HepG2 (cell line): ENCODE measurements at regions not wholly inside any gene's neighbourhood (a gene's known extent, or its start where the extent isn't known, plus 50 kb on each side); places are given as distances from the start of the nearest gene placed in this dataset.
A peak's percentile ranks its signal among the peaks of the same experiment; 100 is the strongest.

ENCODE experiments used
- ATAC-seq: fragments of 200-7000 bp; cut with Tn5 transposase; 3 replicates; pipeline ENCODE4 v1.9.1; 2020; ENCODE audit warnings: mild to moderate bottlenecking, moderate library complexity
- BruUV-seq: library from RNA; stranded (reverse); fragments of 400-500 nt; replicated peaks from 2 replicates; lab custom pipeline; 2021; lab: Mats Ljungman, UMichigan
- CTCF ChIA-PET: fragments of 300-600 bp; formaldehyde crosslinking; extraction: SDS; loops from one replicate; lab custom pipeline; 2021; ENCODE audit warnings: low total read pairs, inconsistent platforms, low intra/inter-chr PET ratio; lab: Yijun Ruan, JAX
- POLR2A ChIA-PET: fragments of 350-600 bp; sonication (Branson Sonifier 250); formaldehyde crosslinking; loops from one replicate; lab custom pipeline; 2020; ENCODE audit warnings: antibody characterized with exemption, inconsistent platforms; lab: Yijun Ruan, JAX
- DNase-seq: peaks from one replicate; pipeline ENCODE4 v3.0.0-alpha.2; 2015; ENCODE audit warnings: low spot score
- FAIRE-seq: peaks from 3 replicates; lab custom pipeline; 2011; peaks lifted over from hg19 to GRCh38; lab: Jason Lieb, UNC
- H2AFZ ChIP-seq: one replicate; pipeline ENCODE4 v1.6.1; 2011; ENCODE audit warnings: low read length, inconsistent platforms
- H3K27ac ChIP-seq: fragments of 300-600 bp; 3 replicates; pipeline ENCODE4 v1.8.0; 2011; ENCODE audit warnings: mixed run types, mild to moderate bottlenecking, mixed read lengths, low read length, inconsistent platforms; ENCODE audit not compliant: insufficient read depth; ENCODE audit errors: extremely low read length
- H3K27me3 ChIP-seq, 2 experiments: fragments of 200-600 bp in 1 of 2; 2 replicates in 1 of 2; 3 replicates in 1 of 2; pipeline versions ENCODE4 v1.6.0 to v1.8.0; 2011; ENCODE audit warnings: low read length in 2 of 2, mild to moderate bottlenecking in 2 of 2, moderate library complexity in 2 of 2, inconsistent platforms in 1 of 2; ENCODE audit not compliant: insufficient read depth in 2 of 2, control insufficient read depth in 1 of 2
- H3K36me3 ChIP-seq, 2 experiments: fragments of 200-600 bp in 1 of 2; replicated peaks in 1 of 2; 2 replicates in 1 of 2; 3 replicates in 1 of 2; pipeline versions ENCODE4 v1.5.1 to v1.8.0; 2011; ENCODE audit warnings: low read length in 2 of 2, inconsistent platforms in 1 of 2; ENCODE audit not compliant: insufficient read depth in 2 of 2, control insufficient read depth in 1 of 2
- H3K4me1 ChIP-seq: 2 replicates; pipeline ENCODE4 v1.5.1; 2012; ENCODE audit warnings: low read length, inconsistent platforms; ENCODE audit not compliant: insufficient read depth
- H3K4me2 ChIP-seq: 2 replicates; pipeline ENCODE4 v1.6.0; 2011; ENCODE audit warnings: low read depth, low read length, inconsistent platforms
- H3K4me3 ChIP-seq, 3 experiments: fragments of 200-600 bp in 1 of 3; sonication (generic), shearing (Covaris generic) in 1 of 3; replicated peaks in 1 of 3; 2 replicates each; pipeline ENCODE4 v1.5.1; 2011 to 2016; ENCODE audit warnings: low read length in 3 of 3, inconsistent platforms in 2 of 3, low read depth in 2 of 3, mild to moderate bottlenecking in 2 of 3, control low read depth in 1 of 3, mixed read lengths in 1 of 3; ENCODE audit not compliant: insufficient read depth in 1 of 3
- H3K79me2 ChIP-seq: one replicate; pipeline ENCODE4 v1.6.1; 2011; ENCODE audit warnings: low read length, inconsistent platforms; ENCODE audit not compliant: insufficient read depth
- H3K9ac ChIP-seq: 2 replicates; pipeline ENCODE4 v1.6.0; 2011; ENCODE audit warnings: mild to moderate bottlenecking, low read depth, low read length, inconsistent platforms; ENCODE audit not compliant: insufficient read depth
- H3K9me3 ChIP-seq: 2 replicates; pipeline ENCODE4 v1.5.1; 2012; ENCODE audit warnings: mild to moderate bottlenecking, low read length
- H4K20me1 ChIP-seq: 2 replicates; pipeline ENCODE4 v1.6.0; 2011; ENCODE audit warnings: inconsistent platforms, mild to moderate bottlenecking, low read length, moderate library complexity; ENCODE audit not compliant: insufficient read depth
- LCORL ChIP-seq, 2 experiments: fragments of 450-650 bp in 1 of 2; sonication (generic) in 1 of 2; formaldehyde crosslinking in 1 of 2; IDR thresholded peaks; 2 replicates each; pipeline versions ENCODE4 v1.5.0 to v1.6.1; 2017 to 2020; ENCODE audit warnings: antibody characterized with exemption in 1 of 2, missing genetic modification reagents in 1 of 2
- NFE2L2 ChIP-seq: fragments of 150-350 bp; IDR thresholded peaks from 2 replicates; pipeline ENCODE4 v1.6.1; 2014; ENCODE audit warnings: low read length
- TOE1 ChIP-seq: sonication (generic); formaldehyde crosslinking; IDR thresholded peaks from 2 replicates; pipeline ENCODE4 v1.4.0; 2020; ENCODE audit warnings: mild to moderate bottlenecking, missing genetic modification reagents
- ZBTB7B ChIP-seq: sonication (generic); formaldehyde crosslinking; IDR thresholded peaks from 2 replicates; pipeline ENCODE4 v1.4.0; 2020; ENCODE audit warnings: missing genetic modification reagents
- ZMYM3 ChIP-seq: sonication (generic); formaldehyde crosslinking; IDR thresholded peaks from 2 replicates; pipeline ENCODE4 v1.5.1; 2020; ENCODE audit warnings: mild to moderate bottlenecking, missing genetic modification reagents
- ZNF616 ChIP-seq: sonication (generic); formaldehyde crosslinking; IDR thresholded peaks from 2 replicates; pipeline ENCODE4 v1.5.0; 2020; ENCODE audit warnings: low read depth, mild to moderate bottlenecking, missing genetic modification reagents
- ZNF629 ChIP-seq: sonication (generic); formaldehyde crosslinking; conservative IDR thresholded peaks from 2 replicates; pipeline ENCODE4 v1.5.0; 2020; ENCODE audit warnings: missing genetic modification reagents
- ZNF720 ChIP-seq: sonication (generic); formaldehyde crosslinking; IDR thresholded peaks from 2 replicates; pipeline ENCODE4 v1.4.0; 2020; ENCODE audit warnings: missing genetic modification reagents
- WGBS: methylation state at CpG from one replicate; pipeline ENCODE4 v1.1.6; 2017; ENCODE audit warnings: low lambda C conversion rate; 5-methylcytosine and 5-hydroxymethylcytosine counted together
- in situ Hi-C: cut with HindIII; loops from 2 replicates; pipeline ENCODE4 v1.10.0; 2017; ENCODE audit warnings: low pct_unique_long_range_greater_than_20kb; ENCODE audit not compliant: extremely low pct_ligation_motif_present
- intact Hi-C: fragments of 100-400 bp; cut with micrococcal nuclease; formaldehyde crosslinking; loops from one replicate; pipeline ENCODE4 v1.10.0; 2022; ENCODE audit not compliant: unreplicated experiment
- TF ChIP-seq, protein P1 (sequence below): sonication (generic); formaldehyde crosslinking; IDR thresholded peaks from 2 replicates; pipeline ENCODE4 v1.4.0; 2020; ENCODE audit warnings: missing genetic modification reagents, mild to moderate bottlenecking, borderline replicate concordance
- TF ChIP-seq, protein P2 (sequence below): sonication (generic); formaldehyde crosslinking; IDR thresholded peaks from 2 replicates; pipeline ENCODE4 v1.4.0; 2020; ENCODE audit warnings: missing genetic modification reagents, borderline replicate concordance

- H3K27me3 ChIP-seq = peaks cover 4 to 47% of the 10 kb centered on the region in 2 experiments; a peak in 4 of 5 replicates
- H3K36me3 ChIP-seq = no peaks in the 10 kb centered on the region
- no peaks in the 10 kb centered on the region for H4K20me1 ChIP-seq
- TF ChIP-seq NFE2L2 = 0 out of 2 replicates have a peak, but pooled peaks have one; percentile 15
- TF ChIP-seq ZNF616 (CRISPR knock-in tag) = no peak
- TF ChIP-seq, protein P1, sequence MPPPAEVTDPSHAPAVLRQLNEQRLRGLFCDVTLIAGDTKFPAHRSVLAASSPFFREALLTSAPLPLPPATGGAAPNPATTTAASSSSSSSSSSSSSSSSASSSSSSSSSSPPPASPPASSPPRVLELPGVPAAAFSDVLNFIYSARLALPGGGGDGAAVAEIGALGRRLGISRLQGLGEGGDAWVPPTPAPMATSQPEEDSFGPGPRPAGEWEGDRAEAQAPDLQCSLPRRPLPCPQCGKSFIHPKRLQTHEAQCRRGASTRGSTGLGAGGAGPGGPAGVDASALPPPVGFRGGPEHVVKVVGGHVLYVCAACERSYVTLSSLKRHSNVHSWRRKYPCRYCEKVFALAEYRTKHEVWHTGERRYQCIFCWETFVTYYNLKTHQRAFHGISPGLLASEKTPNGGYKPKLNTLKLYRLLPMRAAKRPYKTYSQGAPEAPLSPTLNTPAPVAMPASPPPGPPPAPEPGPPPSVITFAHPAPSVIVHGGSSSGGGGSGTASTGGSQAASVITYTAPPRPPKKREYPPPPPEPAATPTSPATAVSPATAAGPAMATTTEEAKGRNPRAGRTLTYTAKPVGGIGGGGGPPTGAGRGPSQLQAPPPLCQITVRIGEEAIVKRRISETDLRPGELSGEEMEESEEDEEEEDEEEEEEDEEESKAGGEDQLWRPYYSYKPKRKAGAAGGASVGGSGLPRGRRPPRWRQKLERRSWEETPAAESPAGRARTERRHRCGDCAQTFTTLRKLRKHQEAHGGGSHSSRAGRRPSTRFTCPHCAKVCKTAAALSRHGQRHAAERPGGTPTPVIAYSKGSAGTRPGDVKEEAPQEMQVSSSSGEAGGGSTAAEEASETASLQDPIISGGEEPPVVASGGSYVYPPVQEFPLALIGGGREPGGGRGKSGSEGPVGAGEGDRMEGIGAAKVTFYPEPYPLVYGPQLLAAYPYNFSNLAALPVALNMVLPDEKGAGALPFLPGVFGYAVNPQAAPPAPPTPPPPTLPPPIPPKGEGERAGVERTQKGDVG (CRISPR knock-in tag) = no peak
- TF ChIP-seq ZNF629 (CRISPR knock-in tag) = peak; percentile 50
- TF ChIP-seq ZMYM3 (CRISPR knock-in tag) = no peak
- no peak for TF ChIP-seq TOE1
- TF ChIP-seq ZBTB7B = no peak
- no peak for TF ChIP-seq LCORL (IDR thresholded peaks at IDR 0.05)
- TF ChIP-seq LCORL (CRISPR knock-in tag; IDR thresholded peaks at IDR 0.05) = no peak
- TF ChIP-seq ZNF720 (CRISPR knock-in tag) = no peak
- TF ChIP-seq, protein P2, sequence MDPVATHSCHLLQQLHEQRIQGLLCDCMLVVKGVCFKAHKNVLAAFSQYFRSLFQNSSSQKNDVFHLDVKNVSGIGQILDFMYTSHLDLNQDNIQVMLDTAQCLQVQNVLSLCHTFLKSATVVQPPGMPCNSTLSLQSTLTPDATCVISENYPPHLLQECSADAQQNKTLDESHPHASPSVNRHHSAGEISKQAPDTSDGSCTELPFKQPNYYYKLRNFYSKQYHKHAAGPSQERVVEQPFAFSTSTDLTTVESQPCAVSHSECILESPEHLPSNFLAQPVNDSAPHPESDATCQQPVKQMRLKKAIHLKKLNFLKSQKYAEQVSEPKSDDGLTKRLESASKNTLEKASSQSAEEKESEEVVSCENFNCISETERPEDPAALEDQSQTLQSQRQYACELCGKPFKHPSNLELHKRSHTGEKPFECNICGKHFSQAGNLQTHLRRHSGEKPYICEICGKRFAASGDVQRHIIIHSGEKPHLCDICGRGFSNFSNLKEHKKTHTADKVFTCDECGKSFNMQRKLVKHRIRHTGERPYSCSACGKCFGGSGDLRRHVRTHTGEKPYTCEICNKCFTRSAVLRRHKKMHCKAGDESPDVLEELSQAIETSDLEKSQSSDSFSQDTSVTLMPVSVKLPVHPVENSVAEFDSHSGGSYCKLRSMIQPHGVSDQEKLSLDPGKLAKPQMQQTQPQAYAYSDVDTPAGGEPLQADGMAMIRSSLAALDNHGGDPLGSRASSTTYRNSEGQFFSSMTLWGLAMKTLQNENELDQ = no peak
- ATAC-seq (no peak), DNase-seq (no peak), FAIRE-seq (no peak)
- WGBS = 10% methylated on average over 2 of the region's 21 CpGs
- no peak overlapping the region for H2AFZ ChIP-seq
- no peak overlapping the region for H3K27ac ChIP-seq
- intact Hi-C loops = no loop called here
- no TSS peak for BruUV-seq
- ChIA-PET POLR2A (no interaction called here), CTCF (no interaction called here)
- H3K79me2 ChIP-seq = no peaks in the 10 kb centered on the region
- no peak overlapping the region for H3K9ac ChIP-seq
- peak overlapping the region in 1 of 3 experiments; percentile 28; a peak in 1 of 6 replicates for H3K4me3 ChIP-seq
- in situ Hi-C loops = no loop called here
- no peaks in the 10 kb centered on the region for H3K4me1 ChIP-seq
- H3K9me3 ChIP-seq = no peaks in the 10 kb centered on the region
- H3K4me2 ChIP-seq = peak overlapping the region; percentile 39; the same call in 1 of the 2 replicates
Observed at GRCh38 chr22:44437216-44438055, 60.6 kb downstream of the RTL6 start.
